ENCODE measurements at regions not wholly inside any gene's neighbourhood (a gene's known extent, or its start where the extent isn't known, plus 50 kb on each side); places are given as distances from the start of the nearest gene placed in this dataset.

DNA sequence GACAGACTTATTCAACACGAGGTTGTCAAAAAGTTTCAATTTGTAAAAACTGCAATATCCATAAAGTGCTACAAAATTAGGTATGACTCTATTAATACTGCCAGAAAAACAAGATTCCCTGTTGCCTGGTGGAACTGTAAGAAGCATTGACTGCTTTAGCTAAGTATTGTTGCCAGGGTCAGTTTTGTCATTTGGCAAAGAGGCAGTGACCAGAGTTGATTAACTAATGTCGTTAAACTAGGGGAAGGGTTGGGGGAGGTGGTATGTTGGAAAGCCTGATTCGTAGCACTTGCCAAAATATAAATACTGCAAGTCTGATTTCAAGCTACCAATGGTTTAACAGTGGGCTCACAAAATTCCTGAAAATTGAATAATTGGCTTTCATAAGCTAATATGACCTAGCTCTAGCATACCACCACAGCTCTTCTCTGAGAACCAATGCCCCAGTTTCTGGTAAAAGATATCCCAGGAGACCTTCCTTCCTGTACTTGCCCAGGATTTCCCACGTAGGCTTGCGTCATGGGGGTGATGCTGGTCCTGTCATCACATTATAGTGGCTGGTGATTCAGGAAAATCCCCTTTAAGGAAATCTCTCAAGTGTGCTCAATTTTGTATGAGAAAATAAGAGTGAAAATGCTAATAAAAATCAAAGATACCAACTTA, 266.4 kb upstream of the TBC1D5 start:
- no peak for TF ChIP-seq POLR2A (IDR thresholded peaks at IDR 0.05)
- TF ChIP-seq, protein P1, sequence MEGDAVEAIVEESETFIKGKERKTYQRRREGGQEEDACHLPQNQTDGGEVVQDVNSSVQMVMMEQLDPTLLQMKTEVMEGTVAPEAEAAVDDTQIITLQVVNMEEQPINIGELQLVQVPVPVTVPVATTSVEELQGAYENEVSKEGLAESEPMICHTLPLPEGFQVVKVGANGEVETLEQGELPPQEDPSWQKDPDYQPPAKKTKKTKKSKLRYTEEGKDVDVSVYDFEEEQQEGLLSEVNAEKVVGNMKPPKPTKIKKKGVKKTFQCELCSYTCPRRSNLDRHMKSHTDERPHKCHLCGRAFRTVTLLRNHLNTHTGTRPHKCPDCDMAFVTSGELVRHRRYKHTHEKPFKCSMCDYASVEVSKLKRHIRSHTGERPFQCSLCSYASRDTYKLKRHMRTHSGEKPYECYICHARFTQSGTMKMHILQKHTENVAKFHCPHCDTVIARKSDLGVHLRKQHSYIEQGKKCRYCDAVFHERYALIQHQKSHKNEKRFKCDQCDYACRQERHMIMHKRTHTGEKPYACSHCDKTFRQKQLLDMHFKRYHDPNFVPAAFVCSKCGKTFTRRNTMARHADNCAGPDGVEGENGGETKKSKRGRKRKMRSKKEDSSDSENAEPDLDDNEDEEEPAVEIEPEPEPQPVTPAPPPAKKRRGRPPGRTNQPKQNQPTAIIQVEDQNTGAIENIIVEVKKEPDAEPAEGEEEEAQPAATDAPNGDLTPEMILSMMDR (IDR thresholded peaks at IDR 0.05): no peak
- no peak for TF ChIP-seq EP300 (IDR thresholded peaks at IDR 0.05; ENCODE audit: low read depth)
- no peak for TF ChIP-seq POLR2AphosphoS5 (IDR thresholded peaks at IDR 0.05)
